Tibial artery (tissue), 4 donors: ENCODE measurements at regions not wholly inside any gene's neighbourhood (a gene's known extent, or its start where the extent isn't known, plus 50 kb on each side); places are given as distances from the start of the nearest gene placed in this dataset.

Source experiments
- DNase-seq, 2 donors: peaks; one replicate each; pipeline ENCODE4 v3.0.0-alpha.2; 2019
- H3K27ac ChIP-seq, 2 donors: fragments of 200-600 bp; sonication (generic) in 1 of 2; 1 replicate in 1 of 2; 2 replicates in 1 of 2; pipeline ENCODE4 v1.5.1; 2018 to 2019; ENCODE audit warnings: mild to moderate bottlenecking in 1 of 2
- H3K27me3 ChIP-seq, 2 donors: fragments of 200-600 bp; sonication (generic) in 1 of 2; one replicate each; pipeline versions ENCODE4 v1.5.1 to v1.6.0; 2016 to 2019
- H3K36me3 ChIP-seq, 3 donors: fragments of 200-600 bp; sonication (generic) in 2 of 3; one replicate each; pipeline ENCODE4 v1.5.1; 2016 to 2019; ENCODE audit warnings: mild to moderate bottlenecking in 2 of 3
- H3K4me1 ChIP-seq, 4 donors: fragments of 200-600 bp; sonication (generic) in 2 of 4; 1 replicate in 3 of 4; 2 replicates in 1 of 4; pipeline ENCODE4 v1.5.1; 2016 to 2019
- H3K4me3 ChIP-seq, 2 donors: fragments of 200-600 bp; sonication (generic) in 1 of 2; 1 replicate in 1 of 2; 2 replicates in 1 of 2; pipeline ENCODE4 v1.5.1; 2018 to 2019; ENCODE audit warnings: mild to moderate bottlenecking in 2 of 2
- H3K9me3 ChIP-seq, 3 donors: fragments of 200-600 bp; sonication (generic) in 1 of 3; one replicate each; pipeline ENCODE4 v1.5.1; 2016 to 2019
- CTCF ChIP-seq, 2 experiments: fragments of 200-600 bp in 1 of 2; fragments of 450-650 bp in 1 of 2; IDR thresholded peaks; one replicate each; pipeline ENCODE4 v1.5.1; 2017 to 2019; ENCODE audit warnings: antibody characterized with exemption in 2 of 2, mild to moderate bottlenecking in 1 of 2, moderate library complexity in 1 of 2
- intact Hi-C: fragments of 100-400 bp; cut with DNase I; formaldehyde crosslinking; loops from one replicate; pipeline ENCODE4 v1.15.0; 2023; ENCODE audit warnings: low total_unique reads

- Histone ChIP-seq H3K4me1 (no peaks in the 10 kb centered on the region), H3K9me3 (no peaks in the 10 kb centered on the region), H3K4me3 (no peak overlapping the region), H3K36me3 (no peaks in the 10 kb centered on the region), H3K27me3 (no peaks in the 10 kb centered on the region), H3K27ac (no peak overlapping the region)
- no peak for TF ChIP-seq CTCF (IDR thresholded peaks at IDR 0.05)
- DNase-seq: no peak
- intact Hi-C loops: no loop called here
Observed at GRCh38 chr10:126770809-126771208, 100.3 kb upstream of the C10orf90 start.

- Histone ChIP-seq H3K9me3 (no peaks in the 10 kb centered on the region), H3K27me3 (no peaks in the 10 kb centered on the region), H3K27ac (no peak overlapping the region), H3K36me3 (no peaks in the 10 kb centered on the region), H3K4me1 (no peaks in the 10 kb centered on the region), H3K4me3 (no peak overlapping the region)
- no peak for TF ChIP-seq CTCF (IDR thresholded peaks at IDR 0.05)
- intact Hi-C loops: no loop called here
- DNase-seq: no peak
Observed at GRCh38 chr10:126776168-126776567, 105.7 kb upstream of the C10orf90 start.

GRCh38 chr10:126777714-126778113 lies 107.2 kb upstream of the C10orf90 start:
- Histone ChIP-seq H3K4me3 (no peak overlapping the region), H3K36me3 (no peaks in the 10 kb centered on the region), H3K27me3 (no peaks in the 10 kb centered on the region), H3K9me3 (no peaks in the 10 kb centered on the region), H3K27ac (no peak overlapping the region), H3K4me1 (no peaks in the 10 kb centered on the region)
- no peak for TF ChIP-seq CTCF (IDR thresholded peaks at IDR 0.05)
- DNase-seq: no peak
- intact Hi-C loops: no loop called here

- H3K36me3 ChIP-seq: no peaks in the 10 kb centered on the region
- H3K4me1 ChIP-seq: no peaks in the 10 kb centered on the region
- TF ChIP-seq CTCF (IDR thresholded peaks at IDR 0.05): no peak
- H3K27ac ChIP-seq: no peak overlapping the region
- H3K27me3 ChIP-seq: no peaks in the 10 kb centered on the region
- intact Hi-C loops: no loop called here
- H3K4me3 ChIP-seq: no peak overlapping the region
- DNase-seq: no peak
- no peaks in the 10 kb centered on the region for H3K9me3 ChIP-seq
Observed at GRCh38 chr10:126781450-126782216, 111.1 kb upstream of the C10orf90 start.

- H3K4me1 ChIP-seq: no peaks in the 10 kb centered on the region
- DNase-seq: no peak
- H3K4me3 ChIP-seq: no peak overlapping the region
- intact Hi-C loops: no loop called here
- no peaks in the 10 kb centered on the region for H3K36me3 ChIP-seq
- H3K9me3 ChIP-seq: no peaks in the 10 kb centered on the region
- no peak overlapping the region for H3K27ac ChIP-seq
- TF ChIP-seq CTCF (IDR thresholded peaks at IDR 0.05): no peak
- no peaks in the 10 kb centered on the region for H3K27me3 ChIP-seq
Observed at GRCh38 chr10:126783806-126784557, 113.5 kb upstream of the C10orf90 start.
